Ascending aorta (tissue), 2 donors: ENCODE measurements at regions not wholly inside any gene's neighbourhood (a gene's known extent, or its start where the extent isn't known, plus 50 kb on each side); places are given as distances from the start of the nearest gene placed in this dataset.

Source experiments
- DNase-seq, 2 donors: peaks; one replicate each; pipeline ENCODE4 v3.0.0-alpha.2; 2019; ENCODE audit warnings: low spot score in 2 of 2
- H3K27ac ChIP-seq, 2 donors: fragments of 200-600 bp; sonication (generic); one replicate each; pipeline ENCODE4 v1.5.1; 2016 to 2017; ENCODE audit warnings: mild to moderate bottlenecking in 1 of 2
- H3K27me3 ChIP-seq: fragments of 200-600 bp; sonication (generic); one replicate; pipeline ENCODE4 v1.5.1; 2017
- H3K36me3 ChIP-seq, 2 donors: fragments of 200-600 bp; sonication (generic); one replicate each; pipeline ENCODE4 v1.5.1; 2016
- H3K4me1 ChIP-seq, 2 donors: fragments of 200-600 bp; sonication (generic); one replicate each; pipeline ENCODE4 v1.5.1; 2016 to 2017; ENCODE audit warnings: mild to moderate bottlenecking in 1 of 2
- H3K4me3 ChIP-seq, 2 donors: fragments of 200-600 bp; sonication (generic); one replicate each; pipeline ENCODE4 v1.5.1; 2016 to 2017; ENCODE audit warnings: mild to moderate bottlenecking in 1 of 2
- H3K9me3 ChIP-seq, 2 donors: fragments of 200-600 bp; sonication (generic); one replicate each; pipeline ENCODE4 v1.5.1; 2016
- intact Hi-C: fragments of 100-400 bp; cut with DNase I; formaldehyde crosslinking; loops from one replicate; pipeline ENCODE4 v1.15.1; 2023
- TF ChIP-seq, protein P1 (sequence below), 3 experiments: fragments of 200-600 bp in 2 of 3; fragments of 450-650 bp in 1 of 3; sonication (generic) in 2 of 3; IDR thresholded peaks; one replicate each; pipeline ENCODE4 v1.5.1; 2016 to 2019; ENCODE audit warnings: antibody characterized with exemption in 3 of 3, mild to moderate bottlenecking in 1 of 3, moderate library complexity in 1 of 3

DNA sequence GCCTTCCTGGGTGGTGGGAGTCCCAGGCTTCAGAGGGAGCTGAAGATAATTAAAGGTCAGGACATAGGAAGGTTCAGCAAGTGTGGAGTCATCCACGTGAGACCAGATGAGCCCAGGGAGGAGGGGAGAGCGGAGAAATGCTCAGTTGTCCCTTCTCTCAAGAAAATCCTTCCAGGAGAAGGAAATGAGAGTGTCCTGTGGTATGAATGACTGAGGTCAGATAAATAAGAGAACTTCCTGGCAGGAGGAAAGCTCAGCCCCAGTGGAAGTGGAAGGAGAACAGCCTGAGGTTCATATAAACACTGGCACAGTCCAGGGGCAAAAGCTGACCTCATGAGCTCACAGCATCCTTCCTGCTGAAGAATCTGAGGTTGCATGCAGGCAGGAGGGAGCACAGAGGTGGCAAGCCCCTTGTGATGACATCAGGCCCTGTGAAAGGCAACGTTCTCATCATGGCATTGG is 97.6 kb downstream of the NAV1 start:
- DNase-seq, result no peak
- intact Hi-C loops, result no loop called here
- Histone ChIP-seq H3K27ac (no peak overlapping the region), H3K4me1 (peaks cover 4 to 16% of the 10 kb centered on the region in 2 donors), H3K9me3 (no peaks in the 10 kb centered on the region), H3K4me3 (no peak overlapping the region), H3K27me3 (no peaks in the 10 kb centered on the region), H3K36me3 (peaks cover 0 to 5% of the 10 kb centered on the region in 2 donors)
- TF ChIP-seq, protein P1, sequence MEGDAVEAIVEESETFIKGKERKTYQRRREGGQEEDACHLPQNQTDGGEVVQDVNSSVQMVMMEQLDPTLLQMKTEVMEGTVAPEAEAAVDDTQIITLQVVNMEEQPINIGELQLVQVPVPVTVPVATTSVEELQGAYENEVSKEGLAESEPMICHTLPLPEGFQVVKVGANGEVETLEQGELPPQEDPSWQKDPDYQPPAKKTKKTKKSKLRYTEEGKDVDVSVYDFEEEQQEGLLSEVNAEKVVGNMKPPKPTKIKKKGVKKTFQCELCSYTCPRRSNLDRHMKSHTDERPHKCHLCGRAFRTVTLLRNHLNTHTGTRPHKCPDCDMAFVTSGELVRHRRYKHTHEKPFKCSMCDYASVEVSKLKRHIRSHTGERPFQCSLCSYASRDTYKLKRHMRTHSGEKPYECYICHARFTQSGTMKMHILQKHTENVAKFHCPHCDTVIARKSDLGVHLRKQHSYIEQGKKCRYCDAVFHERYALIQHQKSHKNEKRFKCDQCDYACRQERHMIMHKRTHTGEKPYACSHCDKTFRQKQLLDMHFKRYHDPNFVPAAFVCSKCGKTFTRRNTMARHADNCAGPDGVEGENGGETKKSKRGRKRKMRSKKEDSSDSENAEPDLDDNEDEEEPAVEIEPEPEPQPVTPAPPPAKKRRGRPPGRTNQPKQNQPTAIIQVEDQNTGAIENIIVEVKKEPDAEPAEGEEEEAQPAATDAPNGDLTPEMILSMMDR (IDR thresholded peaks at IDR 0.05), result no peak

DNA sequence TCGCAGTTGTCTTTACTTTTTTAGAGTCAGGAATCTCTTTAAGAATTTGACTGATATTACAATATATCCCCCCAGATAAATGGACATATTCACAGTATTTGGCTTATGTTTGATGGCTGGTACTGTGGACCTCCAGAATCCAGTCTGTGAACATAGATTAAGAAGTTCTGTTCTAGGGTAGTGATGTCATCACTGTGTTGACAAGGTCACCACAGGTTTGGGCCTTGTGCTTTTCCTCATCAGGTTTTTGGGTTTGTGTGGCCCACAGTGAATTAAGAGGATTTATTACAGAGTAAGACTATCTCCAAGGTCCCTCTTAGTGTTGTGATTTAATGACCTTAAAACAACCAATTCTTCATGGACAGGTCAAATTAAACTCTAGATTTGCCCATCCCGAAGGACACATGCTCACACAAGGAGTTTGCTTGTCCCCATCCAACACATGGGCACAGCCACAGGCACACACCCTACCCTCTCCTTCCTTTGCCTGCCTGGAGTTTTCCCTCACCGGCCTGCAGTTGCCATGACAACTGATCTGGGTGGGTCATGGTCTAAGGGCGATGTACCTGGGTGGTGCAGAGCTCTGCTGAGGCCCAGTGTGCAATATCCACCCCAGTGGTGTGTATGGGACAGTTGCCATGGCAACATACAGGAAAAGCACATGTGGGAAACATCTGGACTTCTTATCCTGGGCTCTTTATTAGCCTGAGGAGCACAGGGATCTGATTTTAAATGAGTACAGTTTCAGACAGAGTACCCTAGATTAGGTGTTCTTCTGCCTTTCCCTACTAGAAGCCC is 98.6 kb downstream of the NAV1 start:
- H3K4me1 ChIP-seq, result peaks cover 4 to 16% of the 10 kb centered on the region in 2 donors
- H3K36me3 ChIP-seq, result peaks cover 0 to 5% of the 10 kb centered on the region in 2 donors
- no peak for DNase-seq
- H3K27ac ChIP-seq, result no peak overlapping the region
- TF ChIP-seq, protein P1 (IDR thresholded peaks at IDR 0.05), result no peak
- no peak overlapping the region for H3K4me3 ChIP-seq
- H3K27me3 ChIP-seq, result no peaks in the 10 kb centered on the region
- no peaks in the 10 kb centered on the region for H3K9me3 ChIP-seq
- intact Hi-C loops, result no loop called here

DNA sequence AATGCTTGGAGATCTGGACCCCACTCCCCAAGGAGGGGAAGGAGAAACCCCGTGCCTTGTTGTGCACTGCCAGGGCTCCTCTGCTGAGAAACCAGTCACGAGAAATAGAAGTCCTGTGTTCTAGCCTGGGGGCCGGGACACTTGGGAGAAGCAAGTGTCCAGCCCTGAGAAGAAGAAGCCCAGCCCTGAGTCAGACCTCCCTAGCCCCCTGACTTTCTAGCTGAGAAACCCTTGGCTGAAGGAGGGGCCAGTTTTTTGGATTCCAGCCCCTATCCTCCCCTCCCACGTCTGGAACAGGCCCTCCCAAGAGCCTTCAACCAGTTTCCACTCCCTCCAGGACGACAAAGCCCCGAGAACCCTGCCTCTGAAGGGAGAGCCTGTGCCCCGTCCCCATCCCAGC is 100.5 kb downstream of the NAV1 start:
- Histone ChIP-seq H3K4me3 (no peak overlapping the region), H3K36me3 (peaks cover 2 to 5% of the 10 kb centered on the region in 2 donors), H3K27me3 (no peaks in the 10 kb centered on the region), H3K27ac (no peak overlapping the region), H3K4me1 (peaks cover 0 to 5% of the 10 kb centered on the region in 2 donors), H3K9me3 (no peaks in the 10 kb centered on the region)
- no peak for DNase-seq
- TF ChIP-seq, protein P1 (IDR thresholded peaks at IDR 0.05), result no peak
- intact Hi-C loops, result no loop called here

DNA sequence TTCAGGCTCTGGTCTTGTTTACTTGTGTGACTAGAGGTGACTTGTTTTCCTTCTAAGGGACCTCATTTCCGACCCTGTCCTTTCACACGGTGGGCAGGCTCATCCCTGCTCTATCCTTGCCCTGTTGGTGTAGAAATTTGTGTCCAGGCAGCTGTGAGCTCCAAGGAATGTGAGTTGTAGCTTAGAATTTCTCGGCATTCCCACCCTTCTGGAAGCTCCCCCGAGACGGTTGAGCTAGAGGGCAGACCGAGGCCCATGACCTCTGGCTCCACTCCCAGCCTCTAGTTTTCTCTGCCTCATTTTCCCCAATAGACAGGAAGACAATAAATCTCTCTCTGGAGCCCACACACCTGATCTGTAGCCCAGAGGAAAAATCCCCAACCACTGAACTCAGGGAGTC is 100.9 kb downstream of the NAV1 start:
- no peaks in the 10 kb centered on the region for H3K9me3 ChIP-seq
- H3K27ac ChIP-seq, result peak overlapping the region in 1 of 2 donors; percentile 15
- H3K36me3 ChIP-seq, result peaks cover 3 to 5% of the 10 kb centered on the region in 2 donors
- peaks cover 0 to under 1% of the 10 kb centered on the region in 2 donors for H3K4me1 ChIP-seq
- intact Hi-C loops, result no loop called here
- DNase-seq, result no peak
- H3K27me3 ChIP-seq, result no peaks in the 10 kb centered on the region
- TF ChIP-seq, protein P1 (IDR thresholded peaks at IDR 0.05), result no peak
- no peak overlapping the region for H3K4me3 ChIP-seq

DNA sequence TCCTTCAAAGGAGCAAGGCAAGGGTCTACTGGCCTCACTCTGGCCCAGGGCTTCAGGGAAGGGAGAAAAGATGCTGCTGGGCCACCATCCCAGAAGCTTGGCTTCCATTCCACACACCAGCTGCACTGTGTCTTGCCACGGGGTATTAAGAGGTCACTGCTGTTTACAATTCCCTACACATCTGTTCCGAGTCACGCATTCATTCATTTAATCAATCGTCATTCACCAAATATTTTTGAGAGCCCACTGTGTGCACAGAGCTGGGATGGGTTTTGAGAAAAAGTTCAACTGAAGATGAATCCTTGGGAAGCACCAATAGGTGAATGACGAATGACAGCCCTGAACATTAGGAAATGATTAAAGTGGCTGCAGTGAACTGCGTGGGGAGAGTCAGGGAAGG is 101.7 kb downstream of the NAV1 start:
- intact Hi-C loops, result no loop called here
- Histone ChIP-seq H3K36me3 (peaks cover 3 to 5% of the 10 kb centered on the region in 2 donors), H3K4me1 (no peaks in the 10 kb centered on the region), H3K27ac (no peak overlapping the region), H3K4me3 (no peak overlapping the region), H3K27me3 (no peaks in the 10 kb centered on the region), H3K9me3 (no peaks in the 10 kb centered on the region)
- TF ChIP-seq, protein P1 (IDR thresholded peaks at IDR 0.05), result no peak
- DNase-seq, result no peak
